Left lung (tissue), 4 donors: ENCODE measurements at regions not wholly inside any gene's neighbourhood (a gene's known extent, or its start where the extent isn't known, plus 50 kb on each side); places are given as distances from the start of the nearest gene placed in this dataset.

ENCODE experiments used
- ATAC-seq: fragments of 200-7000 bp; cut with Tn5 transposase; one replicate; pipeline ENCODE4 v1.9.1; 2020; ENCODE audit warnings: moderate library complexity
- DNase-seq, 4 donors: peaks; one replicate each; pipeline ENCODE4 v3.0.0-alpha.2; 2013 to 2020
- H3K27ac ChIP-seq, 2 donors: fragments of 200-600 bp; sonication (generic) in 1 of 2; one replicate each; pipeline versions ENCODE4 v1.5.0 to v1.8.0; 2020 to 2021
- H3K27me3 ChIP-seq, 2 donors: fragments of 200-600 bp; sonication (generic) in 1 of 2; one replicate each; pipeline versions ENCODE4 v1.5.0 to v1.8.0; 2020 to 2021
- H3K36me3 ChIP-seq, 2 donors: fragments of 200-600 bp; sonication (generic) in 1 of 2; one replicate each; pipeline versions ENCODE4 v1.5.0 to v1.8.0; 2020 to 2021
- H3K4me1 ChIP-seq, 2 donors: fragments of 200-600 bp; one replicate each; pipeline ENCODE4 v1.8.0; 2021
- H3K4me3 ChIP-seq, 2 donors: fragments of 200-600 bp; sonication (generic) in 1 of 2; one replicate each; pipeline versions ENCODE4 v1.5.0 to v1.8.0; 2020 to 2021; ENCODE audit warnings: mild to moderate bottlenecking in 1 of 2
- H3K9me3 ChIP-seq, 2 donors: fragments of 200-600 bp; sonication (generic) in 1 of 2; one replicate each; pipeline versions ENCODE4 v1.5.0 to v1.8.0; 2020 to 2021
- CTCF ChIP-seq, 2 donors: fragments of 200-600 bp; sonication (generic) in 1 of 2; IDR thresholded peaks; one replicate each; pipeline versions ENCODE4 v1.5.0 to v1.8.0; 2021; ENCODE audit warnings: antibody characterized with exemption in 2 of 2
- intact Hi-C, 2 donors: fragments of 100-400 bp; cut with DNase I; formaldehyde crosslinking; loops; one replicate each; pipeline versions ENCODE4 v1.11.2 to v1.14.2; 2022
- donor health status: DM: no; HTN: yes; CAD: no.
- donor health status: DM: no; HTN: no; CAD: no.

GRCh38 chr10:42932735-42933447 lies 144.0 kb upstream of the RET start:
- Histone ChIP-seq H3K27ac (no peak overlapping the region), H3K9me3 (no peaks in the 10 kb centered on the region), H3K36me3 (no peaks in the 10 kb centered on the region), H3K4me3 (peak overlapping the region in 1 of 2 donors; percentile 34), H3K27me3 (peaks cover 23 to 79% of the 10 kb centered on the region in 2 donors), H3K4me1 (peaks cover 10 to 16% of the 10 kb centered on the region in 2 donors)
- no peak for TF ChIP-seq CTCF (IDR thresholded peaks at IDR 0.05)
- peak; percentile 63 for ATAC-seq
- peak in 1 of 4 donors; percentile 82 for DNase-seq
- intact Hi-C loops = no loop called here

GRCh38 chr10:42933448-42934340 lies 143.2 kb upstream of the RET start:
- TF ChIP-seq CTCF (IDR thresholded peaks at IDR 0.05) = no peak
- Histone ChIP-seq H3K27ac (no peak overlapping the region), H3K4me3 (peak overlapping the region in 1 of 2 donors; percentile 34), H3K36me3 (no peaks in the 10 kb centered on the region), H3K27me3 (peaks cover 23 to 71% of the 10 kb centered on the region in 2 donors), H3K4me1 (peaks cover 10 to 16% of the 10 kb centered on the region in 2 donors), H3K9me3 (no peaks in the 10 kb centered on the region)
- ATAC-seq (peak; percentile 62), DNase-seq (peak in 3 of 4 donors; percentile 51 to 85 (median 82))
- intact Hi-C loops = no loop called here

GRCh38 chr10:42934351-42934811 lies 142.5 kb upstream of the RET start:
- Histone ChIP-seq H3K36me3 (no peaks in the 10 kb centered on the region), H3K27ac (no peak overlapping the region), H3K4me1 (peaks cover 10 to 16% of the 10 kb centered on the region in 2 donors), H3K27me3 (peaks cover 23 to 71% of the 10 kb centered on the region in 2 donors), H3K9me3 (no peaks in the 10 kb centered on the region), H3K4me3 (no peak overlapping the region)
- intact Hi-C loops = no loop called here
- peak in 1 of 4 donors; percentile 58 for DNase-seq
- ATAC-seq = no peak
- no peak for TF ChIP-seq CTCF (IDR thresholded peaks at IDR 0.05)

- no peaks in the 10 kb centered on the region for H3K9me3 ChIP-seq
- peaks cover 23 to 67% of the 10 kb centered on the region in 2 donors for H3K27me3 ChIP-seq
- peaks cover 10 to 16% of the 10 kb centered on the region in 2 donors for H3K4me1 ChIP-seq
- ATAC-seq (no peak), DNase-seq (no peak)
- H3K27ac ChIP-seq = no peak overlapping the region
- no peak for TF ChIP-seq CTCF (IDR thresholded peaks at IDR 0.05)
- H3K36me3 ChIP-seq = no peaks in the 10 kb centered on the region
- H3K4me3 ChIP-seq = no peak overlapping the region
- intact Hi-C loops = no loop called here
Measured at GRCh38 chr10:42934842-42935241, 142.0 kb upstream of the RET start.

GRCh38 chr10:42935466-42935865 lies 141.4 kb upstream of the RET start:
- DNase-seq = no peak
- H3K4me3 ChIP-seq = no peak overlapping the region
- no peak for ATAC-seq
- intact Hi-C loops = no loop called here
- peaks cover 23 to 62% of the 10 kb centered on the region in 2 donors for H3K27me3 ChIP-seq
- H3K9me3 ChIP-seq = no peaks in the 10 kb centered on the region
- H3K4me1 ChIP-seq = peaks cover 10 to 16% of the 10 kb centered on the region in 2 donors
- no peaks in the 10 kb centered on the region for H3K36me3 ChIP-seq
- no peak for TF ChIP-seq CTCF (IDR thresholded peaks at IDR 0.05)
- no peak overlapping the region for H3K27ac ChIP-seq
